ENCODE measurements at regions not wholly inside any gene's neighbourhood (a gene's known extent, or its start where the extent isn't known, plus 50 kb on each side); places are given as distances from the start of the nearest gene placed in this dataset.

- H3K9me3 ChIP-seq (replicated peaks in 1 of 2; ENCODE audit: control insufficient read depth in 1 of 2, insufficient read depth in 1 of 2, low read length in 2 of 2) = peaks cover 3 to 6% of the 10 kb centered on the region in 2 donors
- H3K4me3 Mint-ChIP-seq = no peak overlapping the region
- no peaks in the 10 kb centered on the region for H3K79me2 ChIP-seq (ENCODE audit: insufficient read depth, low read length)
- TF ChIP-seq, protein P1, sequence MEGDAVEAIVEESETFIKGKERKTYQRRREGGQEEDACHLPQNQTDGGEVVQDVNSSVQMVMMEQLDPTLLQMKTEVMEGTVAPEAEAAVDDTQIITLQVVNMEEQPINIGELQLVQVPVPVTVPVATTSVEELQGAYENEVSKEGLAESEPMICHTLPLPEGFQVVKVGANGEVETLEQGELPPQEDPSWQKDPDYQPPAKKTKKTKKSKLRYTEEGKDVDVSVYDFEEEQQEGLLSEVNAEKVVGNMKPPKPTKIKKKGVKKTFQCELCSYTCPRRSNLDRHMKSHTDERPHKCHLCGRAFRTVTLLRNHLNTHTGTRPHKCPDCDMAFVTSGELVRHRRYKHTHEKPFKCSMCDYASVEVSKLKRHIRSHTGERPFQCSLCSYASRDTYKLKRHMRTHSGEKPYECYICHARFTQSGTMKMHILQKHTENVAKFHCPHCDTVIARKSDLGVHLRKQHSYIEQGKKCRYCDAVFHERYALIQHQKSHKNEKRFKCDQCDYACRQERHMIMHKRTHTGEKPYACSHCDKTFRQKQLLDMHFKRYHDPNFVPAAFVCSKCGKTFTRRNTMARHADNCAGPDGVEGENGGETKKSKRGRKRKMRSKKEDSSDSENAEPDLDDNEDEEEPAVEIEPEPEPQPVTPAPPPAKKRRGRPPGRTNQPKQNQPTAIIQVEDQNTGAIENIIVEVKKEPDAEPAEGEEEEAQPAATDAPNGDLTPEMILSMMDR (IDR thresholded peaks at IDR 0.05) = no peak
- H3K27me3 ChIP-seq (ENCODE audit: control insufficient read depth in 2 of 2, insufficient read depth in 2 of 2, low read length in 2 of 2) = no peaks in the 10 kb centered on the region
- no peaks in the 10 kb centered on the region for H3K36me3 ChIP-seq (replicated peaks in 1 of 2; ENCODE audit: control insufficient read depth in 1 of 2, insufficient read depth in 2 of 2, low read length in 2 of 2)
- H3K4me3 ChIP-seq (replicated peaks in 1 of 3; ENCODE audit: low read depth in 2 of 3, low read length in 3 of 3) = no peak overlapping the region
- H2AFZ ChIP-seq (ENCODE audit: insufficient read depth, low read depth, low read length, poor library complexity, severe bottlenecking) = no peak overlapping the region
- intact Hi-C loops (cut with micrococcal nuclease) = no loop called here
- no peaks in the 10 kb centered on the region for H3K27me3 Mint-ChIP-seq (ENCODE audit: low read depth in 3 of 3)
- H3K4me1 Mint-ChIP-seq = no peaks in the 10 kb centered on the region
- H3K4me2 ChIP-seq (replicated peaks; ENCODE audit: extremely low read depth, low read length, poor library complexity, severe bottlenecking) = no peak overlapping the region
- H3K9me3 Mint-ChIP-seq = peaks cover 0 to 15% (median 10%) of the 10 kb centered on the region in 7 donors
- H3K9ac ChIP-seq (ENCODE audit: insufficient read depth, low read length, poor library complexity, severe bottlenecking) = no peak overlapping the region
- no peak overlapping the region for H3K27ac ChIP-seq (ENCODE audit: low read depth in 1 of 2, low read length in 2 of 2)
- H3K27ac Mint-ChIP-seq = no peak overlapping the region
- no peaks in the 10 kb centered on the region for H4K20me1 ChIP-seq (ENCODE audit: insufficient read depth, low read length)
- no peaks in the 10 kb centered on the region for H3K36me3 Mint-ChIP-seq
- WGBS (ENCODE audit: insufficient coverage) = no CpG with 5 or more reads among the region's 1 CpG
- no peak for DNase-seq
- no peaks in the 10 kb centered on the region for H3K4me1 ChIP-seq (ENCODE audit: control insufficient read depth in 1 of 2, insufficient read depth in 2 of 2, low read length in 2 of 2)
Measured at GRCh38 chr2:106982350-106982749, 96.4 kb upstream of the ST6GAL2 start.

DNA sequence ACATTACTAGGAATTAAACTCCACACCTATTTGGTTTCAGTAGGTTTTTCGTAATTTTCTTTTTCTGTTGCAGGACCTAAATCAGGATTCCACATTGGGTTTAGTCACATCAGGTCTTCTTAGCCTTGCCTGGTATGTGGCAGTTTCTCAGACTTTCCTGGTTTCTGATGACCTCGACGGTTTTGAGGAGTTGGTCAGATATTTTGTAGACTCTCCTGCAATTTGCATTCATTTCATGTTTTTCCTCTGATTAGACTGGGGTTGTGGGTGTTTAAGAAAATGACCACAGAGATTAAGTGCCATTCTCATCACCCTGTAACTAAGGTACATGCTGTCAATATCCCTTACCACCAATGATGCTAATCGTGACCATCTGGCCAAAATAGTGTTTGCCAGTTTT, 97.3 kb upstream of the ST6GAL2 start:
- Histone ChIP-seq H3K27ac (ENCODE audit: low read depth in 1 of 2, low read length in 2 of 2) (no peak overlapping the region), H3K27me3 (ENCODE audit: control insufficient read depth in 2 of 2, insufficient read depth in 2 of 2, low read length in 2 of 2) (no peaks in the 10 kb centered on the region), H3K9me3 (replicated peaks in 1 of 2; ENCODE audit: control insufficient read depth in 1 of 2, insufficient read depth in 1 of 2, low read length in 2 of 2) (peaks cover 3 to 6% of the 10 kb centered on the region in 2 donors), H3K36me3 (replicated peaks in 1 of 2; ENCODE audit: control insufficient read depth in 1 of 2, insufficient read depth in 2 of 2, low read length in 2 of 2) (no peaks in the 10 kb centered on the region), H4K20me1 (ENCODE audit: insufficient read depth, low read length) (no peaks in the 10 kb centered on the region), H3K79me2 (ENCODE audit: insufficient read depth, low read length) (no peaks in the 10 kb centered on the region), H3K4me3 (replicated peaks in 1 of 3; ENCODE audit: low read depth in 2 of 3, low read length in 3 of 3) (no peak overlapping the region), H2AFZ (ENCODE audit: insufficient read depth, low read depth, low read length, poor library complexity, severe bottlenecking) (no peak overlapping the region), H3K4me1 (ENCODE audit: control insufficient read depth in 1 of 2, insufficient read depth in 2 of 2, low read length in 2 of 2) (no peaks in the 10 kb centered on the region), H3K9ac (ENCODE audit: insufficient read depth, low read length, poor library complexity, severe bottlenecking) (no peak overlapping the region), H3K4me2 (replicated peaks; ENCODE audit: extremely low read depth, low read length, poor library complexity, severe bottlenecking) (no peak overlapping the region)
- 80% methylated on average over 1 of the region's 4 CpGs for WGBS (ENCODE audit: insufficient coverage)
- H3K4me1 Mint-ChIP-seq = no peaks in the 10 kb centered on the region
- H3K9me3 Mint-ChIP-seq = peaks cover 0 to 15% (median 8%) of the 10 kb centered on the region in 7 donors
- no peak overlapping the region for H3K27ac Mint-ChIP-seq
- no peak for DNase-seq
- no peak overlapping the region for H3K4me3 Mint-ChIP-seq
- intact Hi-C loops (cut with micrococcal nuclease) = no loop called here
- no peaks in the 10 kb centered on the region for H3K36me3 Mint-ChIP-seq
- TF ChIP-seq, protein P1 (IDR thresholded peaks at IDR 0.05) = no peak
- no peaks in the 10 kb centered on the region for H3K27me3 Mint-ChIP-seq (ENCODE audit: low read depth in 3 of 3)

Data from CD14-positive monocyte (primary cell).